ENCODE measurements at regions not wholly inside any gene's neighbourhood (a gene's known extent, or its start where the extent isn't known, plus 50 kb on each side); places are given as distances from the start of the nearest gene placed in this dataset.
A peak's percentile ranks its signal among the peaks of the same experiment; 100 is the strongest.

DNA sequence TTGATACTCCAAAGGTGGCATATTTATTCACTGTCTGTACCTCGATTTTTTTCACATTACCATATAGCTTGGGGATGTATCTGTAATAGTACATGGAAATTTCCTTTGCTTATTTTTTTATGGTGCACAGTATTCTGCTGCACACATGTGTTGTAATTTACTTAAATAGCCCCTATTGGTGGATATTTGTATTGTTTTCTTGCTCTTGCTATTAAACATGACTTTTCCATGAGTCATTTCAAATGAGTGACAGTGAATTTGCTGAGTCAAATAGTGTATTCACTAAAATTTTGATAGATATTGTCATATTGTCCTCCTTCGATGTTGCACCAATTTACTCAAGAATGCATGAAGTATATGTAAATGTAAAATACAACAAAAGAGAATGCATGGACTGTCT, 122.7 kb upstream of the STEAP4 start:
- no peak for DNase-seq (ENCODE audit: low spot score)
- H3K9me3 ChIP-seq: no peaks in the 10 kb centered on the region
- no peaks in the 10 kb centered on the region for H3K36me3 ChIP-seq
- H3K27ac ChIP-seq: no peak overlapping the region
- H3K4me1 ChIP-seq: no peaks in the 10 kb centered on the region
- no peaks in the 10 kb centered on the region for H3K27me3 ChIP-seq
- TF ChIP-seq, protein P1, sequence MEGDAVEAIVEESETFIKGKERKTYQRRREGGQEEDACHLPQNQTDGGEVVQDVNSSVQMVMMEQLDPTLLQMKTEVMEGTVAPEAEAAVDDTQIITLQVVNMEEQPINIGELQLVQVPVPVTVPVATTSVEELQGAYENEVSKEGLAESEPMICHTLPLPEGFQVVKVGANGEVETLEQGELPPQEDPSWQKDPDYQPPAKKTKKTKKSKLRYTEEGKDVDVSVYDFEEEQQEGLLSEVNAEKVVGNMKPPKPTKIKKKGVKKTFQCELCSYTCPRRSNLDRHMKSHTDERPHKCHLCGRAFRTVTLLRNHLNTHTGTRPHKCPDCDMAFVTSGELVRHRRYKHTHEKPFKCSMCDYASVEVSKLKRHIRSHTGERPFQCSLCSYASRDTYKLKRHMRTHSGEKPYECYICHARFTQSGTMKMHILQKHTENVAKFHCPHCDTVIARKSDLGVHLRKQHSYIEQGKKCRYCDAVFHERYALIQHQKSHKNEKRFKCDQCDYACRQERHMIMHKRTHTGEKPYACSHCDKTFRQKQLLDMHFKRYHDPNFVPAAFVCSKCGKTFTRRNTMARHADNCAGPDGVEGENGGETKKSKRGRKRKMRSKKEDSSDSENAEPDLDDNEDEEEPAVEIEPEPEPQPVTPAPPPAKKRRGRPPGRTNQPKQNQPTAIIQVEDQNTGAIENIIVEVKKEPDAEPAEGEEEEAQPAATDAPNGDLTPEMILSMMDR (IDR thresholded peaks at IDR 0.05): peak in 1 of 2 donors; percentile 12
- H3K4me3 ChIP-seq: no peak overlapping the region

DNA sequence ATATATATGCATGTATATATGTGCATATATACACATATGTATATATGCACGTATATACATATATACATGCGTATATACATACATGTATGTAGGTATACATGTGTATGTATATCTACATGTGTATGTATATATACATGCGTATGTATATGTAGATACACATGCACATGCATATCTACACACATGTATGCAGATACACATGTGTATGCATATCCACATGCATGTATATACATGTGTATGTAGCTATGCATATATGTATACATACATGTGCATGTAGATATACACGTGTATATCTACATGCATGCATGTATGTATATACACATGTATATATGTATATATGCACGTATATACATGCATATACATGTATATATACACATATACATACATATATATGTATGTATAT, 95.8 kb upstream of the STEAP4 start:
- no peak overlapping the region for H3K27ac ChIP-seq
- H3K27me3 ChIP-seq: no peaks in the 10 kb centered on the region
- DNase-seq (ENCODE audit: low spot score): no peak
- H3K4me1 ChIP-seq: no peaks in the 10 kb centered on the region
- H3K36me3 ChIP-seq: no peaks in the 10 kb centered on the region
- H3K9me3 ChIP-seq: no peaks in the 10 kb centered on the region
- H3K4me3 ChIP-seq: no peak overlapping the region
- TF ChIP-seq, protein P1 (IDR thresholded peaks at IDR 0.05): no peak

DNA sequence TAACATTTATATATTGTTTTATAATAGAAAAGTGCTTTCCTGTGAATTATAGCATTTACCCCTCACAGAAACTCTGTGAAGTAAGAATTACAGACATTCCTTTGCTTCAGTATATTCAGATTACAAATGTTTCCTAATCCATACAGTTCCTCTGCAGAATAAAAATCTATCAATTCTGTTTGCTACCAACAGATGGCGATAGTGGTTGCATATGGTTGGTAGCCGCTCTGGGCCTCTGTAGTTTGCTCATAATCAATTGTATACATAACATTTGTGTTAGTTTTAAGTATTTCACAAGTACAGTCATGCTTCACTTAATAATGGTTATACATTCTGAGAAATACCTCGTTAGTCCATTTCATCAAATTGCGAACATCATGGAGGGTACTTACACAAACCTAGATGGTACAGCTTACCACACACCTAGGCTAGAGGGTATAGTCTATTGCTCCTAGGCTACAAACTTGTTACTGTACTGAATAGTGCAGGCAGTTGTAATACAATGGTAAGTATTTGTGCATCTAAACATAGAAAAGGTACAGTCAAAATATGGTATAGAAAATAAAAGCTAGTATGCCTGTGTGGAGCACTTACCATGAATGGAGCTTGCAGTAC, 94.4 kb upstream of the STEAP4 start:
- H3K9me3 ChIP-seq: no peaks in the 10 kb centered on the region
- H3K36me3 ChIP-seq: no peaks in the 10 kb centered on the region
- H3K4me1 ChIP-seq: no peaks in the 10 kb centered on the region
- H3K4me3 ChIP-seq: no peak overlapping the region
- TF ChIP-seq, protein P1 (IDR thresholded peaks at IDR 0.05): peak; percentile 14 to 34
- no peaks in the 10 kb centered on the region for H3K27me3 ChIP-seq
- no peak overlapping the region for H3K27ac ChIP-seq
- DNase-seq (ENCODE audit: low spot score): no peak

DNA sequence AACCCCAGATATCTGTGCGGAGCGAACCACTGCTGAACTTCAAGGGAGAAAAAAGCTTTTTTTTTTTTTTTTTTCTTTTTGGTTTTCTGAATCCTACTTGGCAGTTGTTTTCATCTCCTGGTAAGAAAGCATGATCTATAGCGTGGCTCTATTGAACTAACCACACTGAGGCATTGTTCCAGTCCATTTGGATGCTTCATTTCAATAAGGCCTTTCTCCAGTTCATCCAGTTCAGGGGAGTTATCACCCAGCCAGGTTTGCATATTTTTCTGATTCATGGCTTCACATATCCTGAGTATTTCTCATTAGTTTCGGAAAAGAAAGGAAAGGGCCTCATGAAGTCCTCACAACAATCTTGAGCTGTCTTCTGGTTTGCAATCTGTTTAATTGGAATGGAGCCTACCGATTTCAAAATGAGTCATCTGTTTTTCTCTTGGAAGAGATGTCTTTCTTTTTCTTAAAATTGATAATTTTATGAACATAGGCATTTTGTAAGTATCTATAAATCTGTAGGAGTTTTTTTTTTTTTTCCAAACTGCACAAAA, 93.1 kb upstream of the STEAP4 start:
- Histone ChIP-seq H3K4me3 (no peak overlapping the region), H3K27me3 (no peaks in the 10 kb centered on the region), H3K36me3 (no peaks in the 10 kb centered on the region), H3K27ac (no peak overlapping the region), H3K4me1 (no peaks in the 10 kb centered on the region), H3K9me3 (no peaks in the 10 kb centered on the region)
- no peak for DNase-seq (ENCODE audit: low spot score)
- TF ChIP-seq, protein P1 (IDR thresholded peaks at IDR 0.05): no peak

DNA sequence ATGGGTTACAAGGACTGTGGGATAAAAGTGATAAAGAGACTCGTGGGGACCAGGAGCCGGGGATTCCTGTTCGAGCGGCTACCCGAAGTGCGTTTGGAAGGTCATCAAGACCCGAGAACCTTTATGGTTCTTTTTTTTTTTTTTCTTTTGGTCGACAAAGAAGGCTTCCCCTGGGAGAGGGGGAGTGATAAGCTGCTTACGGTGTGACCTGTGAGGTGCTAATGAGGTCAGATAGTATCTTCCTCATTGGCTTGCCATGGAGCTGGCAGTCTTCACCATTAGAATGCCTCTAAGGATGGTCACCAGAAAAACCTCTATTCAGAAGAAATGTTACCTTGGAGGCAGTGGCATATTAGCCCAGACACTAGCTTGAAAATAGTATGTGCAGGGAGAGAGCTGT, 92.3 kb upstream of the STEAP4 start:
- H3K27ac ChIP-seq: no peak overlapping the region
- H3K9me3 ChIP-seq: no peaks in the 10 kb centered on the region
- H3K27me3 ChIP-seq: no peaks in the 10 kb centered on the region
- H3K4me3 ChIP-seq: no peak overlapping the region
- TF ChIP-seq, protein P1 (IDR thresholded peaks at IDR 0.05): no peak
- no peaks in the 10 kb centered on the region for H3K4me1 ChIP-seq
- DNase-seq (ENCODE audit: low spot score): no peak
- H3K36me3 ChIP-seq: no peaks in the 10 kb centered on the region

DNA sequence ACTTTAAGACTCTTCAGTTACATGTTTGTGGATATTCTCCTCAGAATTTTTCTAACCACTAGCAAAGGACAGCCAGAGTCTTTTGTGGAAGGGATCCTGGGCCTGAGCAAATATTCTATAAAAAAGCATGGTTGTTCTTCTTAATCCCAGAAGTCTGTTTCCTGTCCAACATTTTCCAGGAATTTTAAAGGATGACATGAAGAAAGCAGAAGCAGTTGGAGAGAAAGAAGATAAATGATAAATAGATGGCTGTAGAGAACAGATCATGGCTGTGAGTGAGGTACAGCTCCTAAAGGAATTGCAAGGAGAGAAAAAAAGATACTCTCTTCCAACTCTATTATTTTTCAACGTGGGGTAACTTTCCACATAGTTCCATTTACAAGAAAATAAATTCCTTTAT, 91.8 kb upstream of the STEAP4 start:
- no peak overlapping the region for H3K4me3 ChIP-seq
- H3K9me3 ChIP-seq: no peaks in the 10 kb centered on the region
- no peaks in the 10 kb centered on the region for H3K4me1 ChIP-seq
- H3K36me3 ChIP-seq: no peaks in the 10 kb centered on the region
- no peaks in the 10 kb centered on the region for H3K27me3 ChIP-seq
- DNase-seq (ENCODE audit: low spot score): no peak
- no peak overlapping the region for H3K27ac ChIP-seq
- TF ChIP-seq, protein P1 (IDR thresholded peaks at IDR 0.05): no peak
